ENCODE measurements at regions not wholly inside any gene's neighbourhood (a gene's known extent, or its start where the extent isn't known, plus 50 kb on each side); places are given as distances from the start of the nearest gene placed in this dataset.

- ChIA-PET CTCF (no interaction called here), POLR2A (ENCODE audit: low non-redundant PET) (no interaction called here)
- H3K4me1 ChIP-seq (ENCODE audit: insufficient read depth, low read length, poor library complexity, severe bottlenecking) = no peaks in the 10 kb centered on the region
- intact Hi-C loops (cut with micrococcal nuclease; ENCODE audit: unreplicated experiment) = no loop called here
- H3K4me3 ChIP-seq (ENCODE audit: low read depth, low read length, poor library complexity, severe bottlenecking) = no peak overlapping the region
- no peak for DNase-seq (ENCODE audit: low spot score)
- no peak for TF ChIP-seq CTCF (conservative IDR thresholded peaks at IDR 0.05; ENCODE audit: low read depth, low read length)
- no peak for TF ChIP-seq EZH2 (IDR thresholded peaks at IDR 0.05; ENCODE audit: borderline replicate concordance, low read depth, low read length, poor library complexity, severe bottlenecking)
- H3K27me3 ChIP-seq (replicated peaks; ENCODE audit: insufficient read depth, low read depth, low read length, poor library complexity) = no peaks in the 10 kb centered on the region
- H3K9me3 ChIP-seq (ENCODE audit: low read depth, low read length, poor library complexity, severe bottlenecking) = no peaks in the 10 kb centered on the region
- no peaks in the 10 kb centered on the region for H3K36me3 ChIP-seq (ENCODE audit: insufficient read depth, low read length, poor library complexity, severe bottlenecking)
- no TSS peak for BruUV-seq (replicated peaks)
- no peak overlapping the region for H3K27ac ChIP-seq (ENCODE audit: low read depth, low read length, poor library complexity, severe bottlenecking)
Measured at GRCh38 chr2:194104687-194105086, 1552.3 kb upstream of the SLC39A10 start.

GRCh38 chr2:194103941-194104659, 1552.9 kb upstream of the SLC39A10 start:
- H3K4me3 ChIP-seq (ENCODE audit: low read depth, low read length, poor library complexity, severe bottlenecking) = no peak overlapping the region
- no peak for DNase-seq (ENCODE audit: low spot score)
- no peak overlapping the region for H3K27ac ChIP-seq (ENCODE audit: low read depth, low read length, poor library complexity, severe bottlenecking)
- POLR2A ChIA-PET (ENCODE audit: low non-redundant PET) = no interaction called here
- TF ChIP-seq CTCF (conservative IDR thresholded peaks at IDR 0.05; ENCODE audit: low read depth, low read length) (no peak), EZH2 (IDR thresholded peaks at IDR 0.05; ENCODE audit: borderline replicate concordance, low read depth, low read length, poor library complexity, severe bottlenecking) (no peak)
- BruUV-seq (replicated peaks) = no TSS peak
- H3K4me1 ChIP-seq (ENCODE audit: insufficient read depth, low read length, poor library complexity, severe bottlenecking) = no peaks in the 10 kb centered on the region
- no peaks in the 10 kb centered on the region for H3K27me3 ChIP-seq (replicated peaks; ENCODE audit: insufficient read depth, low read depth, low read length, poor library complexity)
- intact Hi-C loops (cut with micrococcal nuclease; ENCODE audit: unreplicated experiment) = no loop called here
- CTCF ChIA-PET = no interaction called here
- H3K9me3 ChIP-seq (ENCODE audit: low read depth, low read length, poor library complexity, severe bottlenecking) = no peaks in the 10 kb centered on the region
- no peaks in the 10 kb centered on the region for H3K36me3 ChIP-seq (ENCODE audit: insufficient read depth, low read length, poor library complexity, severe bottlenecking)

- H3K4me1 ChIP-seq (ENCODE audit: insufficient read depth, low read length, poor library complexity, severe bottlenecking) = no peaks in the 10 kb centered on the region
- no peak overlapping the region for H3K27ac ChIP-seq (ENCODE audit: low read depth, low read length, poor library complexity, severe bottlenecking)
- DNase-seq (ENCODE audit: low spot score) = no peak
- no peak for TF ChIP-seq EZH2 (IDR thresholded peaks at IDR 0.05; ENCODE audit: borderline replicate concordance, low read depth, low read length, poor library complexity, severe bottlenecking)
- TF ChIP-seq CTCF (conservative IDR thresholded peaks at IDR 0.05; ENCODE audit: low read depth, low read length) = no peak
- intact Hi-C loops (cut with micrococcal nuclease; ENCODE audit: unreplicated experiment) = no loop called here
- H3K27me3 ChIP-seq (replicated peaks; ENCODE audit: insufficient read depth, low read depth, low read length, poor library complexity) = no peaks in the 10 kb centered on the region
- POLR2A ChIA-PET (ENCODE audit: low non-redundant PET) = no interaction called here
- H3K4me3 ChIP-seq (ENCODE audit: low read depth, low read length, poor library complexity, severe bottlenecking) = no peak overlapping the region
- CTCF ChIA-PET = no interaction called here
- no peaks in the 10 kb centered on the region for H3K9me3 ChIP-seq (ENCODE audit: low read depth, low read length, poor library complexity, severe bottlenecking)
- no TSS peak for BruUV-seq (replicated peaks)
- H3K36me3 ChIP-seq (ENCODE audit: insufficient read depth, low read length, poor library complexity, severe bottlenecking) = no peaks in the 10 kb centered on the region
Measured at GRCh38 chr2:194102546-194102945, 1554.5 kb upstream of the SLC39A10 start.
